SU-DHL-6 (cell line): ENCODE measurements at regions not wholly inside any gene's neighbourhood (a gene's known extent, or its start where the extent isn't known, plus 50 kb on each side); places are given as distances from the start of the nearest gene placed in this dataset.

Experiments used
- EZH2phosphoT487 ChIP-seq: fragments of 200-600 bp; sonication (generic), shearing (Covaris generic); conservative IDR thresholded peaks from 2 replicates; pipeline ENCODE4 v1.6.1; 2018; ENCODE audit warnings: mild to moderate bottlenecking, antibody characterized with exemption, low read length, moderate library complexity, mixed read lengths
- TF ChIP-seq, protein P1 (sequence below): fragments of 200-600 bp; sonication (generic); IDR thresholded peaks from one replicate; pipeline ENCODE4 v1.5.1; 2017; ENCODE audit warnings: antibody characterized with exemption, mild to moderate bottlenecking, low read length, moderate library complexity; ENCODE audit not compliant: insufficient read depth, poor library complexity, severe bottlenecking

DNA sequence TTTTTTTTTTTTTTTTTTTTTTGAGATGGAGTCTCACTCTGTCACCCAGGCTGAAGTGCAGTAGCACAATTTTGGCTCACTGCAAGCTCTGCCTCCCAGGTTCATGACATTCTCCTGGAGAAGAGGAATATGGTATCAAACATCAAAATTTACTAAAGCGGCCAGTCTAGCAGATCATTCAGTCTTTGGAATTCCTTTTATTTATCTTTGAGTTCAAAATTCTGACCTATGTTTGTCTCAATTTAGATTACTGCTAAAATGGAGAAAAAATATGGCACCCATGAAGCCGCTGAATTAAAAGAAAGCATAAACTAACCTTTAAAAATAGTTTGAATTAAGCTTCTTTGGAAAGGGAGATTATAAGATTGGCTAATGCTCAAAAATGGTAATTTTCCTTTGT, 64.5 kb upstream of the EGLN3 start:
- TF ChIP-seq, protein P1, sequence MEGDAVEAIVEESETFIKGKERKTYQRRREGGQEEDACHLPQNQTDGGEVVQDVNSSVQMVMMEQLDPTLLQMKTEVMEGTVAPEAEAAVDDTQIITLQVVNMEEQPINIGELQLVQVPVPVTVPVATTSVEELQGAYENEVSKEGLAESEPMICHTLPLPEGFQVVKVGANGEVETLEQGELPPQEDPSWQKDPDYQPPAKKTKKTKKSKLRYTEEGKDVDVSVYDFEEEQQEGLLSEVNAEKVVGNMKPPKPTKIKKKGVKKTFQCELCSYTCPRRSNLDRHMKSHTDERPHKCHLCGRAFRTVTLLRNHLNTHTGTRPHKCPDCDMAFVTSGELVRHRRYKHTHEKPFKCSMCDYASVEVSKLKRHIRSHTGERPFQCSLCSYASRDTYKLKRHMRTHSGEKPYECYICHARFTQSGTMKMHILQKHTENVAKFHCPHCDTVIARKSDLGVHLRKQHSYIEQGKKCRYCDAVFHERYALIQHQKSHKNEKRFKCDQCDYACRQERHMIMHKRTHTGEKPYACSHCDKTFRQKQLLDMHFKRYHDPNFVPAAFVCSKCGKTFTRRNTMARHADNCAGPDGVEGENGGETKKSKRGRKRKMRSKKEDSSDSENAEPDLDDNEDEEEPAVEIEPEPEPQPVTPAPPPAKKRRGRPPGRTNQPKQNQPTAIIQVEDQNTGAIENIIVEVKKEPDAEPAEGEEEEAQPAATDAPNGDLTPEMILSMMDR: no peak
- TF ChIP-seq EZH2phosphoT487: no peak
